ENCODE measurements at regions not wholly inside any gene's neighbourhood (a gene's known extent, or its start where the extent isn't known, plus 50 kb on each side); places are given as distances from the start of the nearest gene placed in this dataset.

GRCh38 chr1:79322511-79323027, 316.0 kb upstream of the ADGRL4 start:
- Histone ChIP-seq H2AFZ (ENCODE audit: low read depth, low read length) (no peak overlapping the region), H3K27ac (ENCODE audit: low read length) (no peak overlapping the region), H3K4me3 (ENCODE audit: low read length) (no peak overlapping the region), H3K36me3 (ENCODE audit: insufficient read depth, low read length) (no peaks in the 10 kb centered on the region), H3K9me3 (ENCODE audit: low read length) (no peaks in the 10 kb centered on the region), H3K27me3 (ENCODE audit: insufficient read depth, low read depth, low read length) (no peaks in the 10 kb centered on the region), H3K79me2 (replicated peaks; ENCODE audit: insufficient read depth, low read length) (no peaks in the 10 kb centered on the region), H3F3A (ENCODE audit: insufficient read depth, low read length, poor library complexity, severe bottlenecking) (no peaks in the 10 kb centered on the region), H4K20me1 (ENCODE audit: insufficient read depth) (no peaks in the 10 kb centered on the region), H3K4me2 (ENCODE audit: low read length) (no peak overlapping the region), H3K9ac (ENCODE audit: low read length) (no peak overlapping the region), H3K9me2 (ENCODE audit: insufficient read depth, low read length) (no peaks in the 10 kb centered on the region)
- TF ChIP-seq, protein P1, sequence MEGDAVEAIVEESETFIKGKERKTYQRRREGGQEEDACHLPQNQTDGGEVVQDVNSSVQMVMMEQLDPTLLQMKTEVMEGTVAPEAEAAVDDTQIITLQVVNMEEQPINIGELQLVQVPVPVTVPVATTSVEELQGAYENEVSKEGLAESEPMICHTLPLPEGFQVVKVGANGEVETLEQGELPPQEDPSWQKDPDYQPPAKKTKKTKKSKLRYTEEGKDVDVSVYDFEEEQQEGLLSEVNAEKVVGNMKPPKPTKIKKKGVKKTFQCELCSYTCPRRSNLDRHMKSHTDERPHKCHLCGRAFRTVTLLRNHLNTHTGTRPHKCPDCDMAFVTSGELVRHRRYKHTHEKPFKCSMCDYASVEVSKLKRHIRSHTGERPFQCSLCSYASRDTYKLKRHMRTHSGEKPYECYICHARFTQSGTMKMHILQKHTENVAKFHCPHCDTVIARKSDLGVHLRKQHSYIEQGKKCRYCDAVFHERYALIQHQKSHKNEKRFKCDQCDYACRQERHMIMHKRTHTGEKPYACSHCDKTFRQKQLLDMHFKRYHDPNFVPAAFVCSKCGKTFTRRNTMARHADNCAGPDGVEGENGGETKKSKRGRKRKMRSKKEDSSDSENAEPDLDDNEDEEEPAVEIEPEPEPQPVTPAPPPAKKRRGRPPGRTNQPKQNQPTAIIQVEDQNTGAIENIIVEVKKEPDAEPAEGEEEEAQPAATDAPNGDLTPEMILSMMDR (IDR thresholded peaks at IDR 0.05; ENCODE audit: poor library complexity, severe bottlenecking), result no peak
- no peak for TF ChIP-seq RAD21 (conservative IDR thresholded peaks at IDR 0.05)
- no peak for TF ChIP-seq POLR2AphosphoS5 (IDR thresholded peaks at IDR 0.05)
- no peak for TF ChIP-seq SMC3 (conservative IDR thresholded peaks at IDR 0.05; ENCODE audit: poor library complexity)
- TF ChIP-seq REST (IDR thresholded peaks at IDR 0.05; ENCODE audit: borderline replicate concordance), result no peak
- TF ChIP-seq EZH2 (IDR thresholded peaks at IDR 0.05; ENCODE audit: borderline replicate concordance, insufficient read depth, low read length, poor library complexity, severe bottlenecking), result no peak
- TF ChIP-seq MXI1 (conservative IDR thresholded peaks at IDR 0.05; ENCODE audit: poor library complexity, severe bottlenecking), result no peak
- TF ChIP-seq TAF1 (IDR thresholded peaks at IDR 0.05; ENCODE audit: low read depth), result no peak
- TF ChIP-seq EP300 (conservative IDR thresholded peaks at IDR 0.05; ENCODE audit: poor library complexity, severe bottlenecking), result no peak

GRCh38 chr1:79312438-79312837, 305.9 kb upstream of the ADGRL4 start:
- H3K36me3 ChIP-seq (ENCODE audit: insufficient read depth, low read length), result no peaks in the 10 kb centered on the region
- no peak overlapping the region for H3K9ac ChIP-seq (ENCODE audit: low read length)
- H3K27me3 ChIP-seq (ENCODE audit: insufficient read depth, low read depth, low read length), result no peaks in the 10 kb centered on the region
- H3F3A ChIP-seq (ENCODE audit: insufficient read depth, low read length, poor library complexity, severe bottlenecking), result no peaks in the 10 kb centered on the region
- TF ChIP-seq POLR2AphosphoS5 (IDR thresholded peaks at IDR 0.05), result no peak
- H4K20me1 ChIP-seq (ENCODE audit: insufficient read depth), result no peaks in the 10 kb centered on the region
- H3K79me2 ChIP-seq (replicated peaks; ENCODE audit: insufficient read depth, low read length), result no peaks in the 10 kb centered on the region
- H3K9me2 ChIP-seq (ENCODE audit: insufficient read depth, low read length), result no peaks in the 10 kb centered on the region
- H3K27ac ChIP-seq (ENCODE audit: low read length), result no peak overlapping the region
- no peak overlapping the region for H3K4me3 ChIP-seq (ENCODE audit: low read length)
- no peaks in the 10 kb centered on the region for H3K9me3 ChIP-seq (ENCODE audit: low read length)
- no peak overlapping the region for H3K4me2 ChIP-seq (ENCODE audit: low read length)
- H2AFZ ChIP-seq (ENCODE audit: low read depth, low read length), result no peak overlapping the region

GRCh38 chr1:79310609-79311008, 304.1 kb upstream of the ADGRL4 start:
- H3K4me2 ChIP-seq (ENCODE audit: low read length), result no peak overlapping the region
- H3K9me3 ChIP-seq (ENCODE audit: low read length), result no peaks in the 10 kb centered on the region
- no peaks in the 10 kb centered on the region for H3F3A ChIP-seq (ENCODE audit: insufficient read depth, low read length, poor library complexity, severe bottlenecking)
- H4K20me1 ChIP-seq (ENCODE audit: insufficient read depth), result no peaks in the 10 kb centered on the region
- no peaks in the 10 kb centered on the region for H3K27me3 ChIP-seq (ENCODE audit: insufficient read depth, low read depth, low read length)
- no peak overlapping the region for H3K4me3 ChIP-seq (ENCODE audit: low read length)
- no peak overlapping the region for H2AFZ ChIP-seq (ENCODE audit: low read depth, low read length)
- H3K36me3 ChIP-seq (ENCODE audit: insufficient read depth, low read length), result no peaks in the 10 kb centered on the region
- H3K79me2 ChIP-seq (replicated peaks; ENCODE audit: insufficient read depth, low read length), result no peaks in the 10 kb centered on the region
- no peak overlapping the region for H3K9ac ChIP-seq (ENCODE audit: low read length)
- no peak for TF ChIP-seq RAD21 (conservative IDR thresholded peaks at IDR 0.05)
- peak; percentile 39 for TF ChIP-seq POLR2AphosphoS5 (IDR thresholded peaks at IDR 0.05)
- H3K9me2 ChIP-seq (ENCODE audit: insufficient read depth, low read length), result no peaks in the 10 kb centered on the region
- peak overlapping the region; percentile 11 for H3K27ac ChIP-seq (ENCODE audit: low read length)

Data from neural cell (in vitro differentiated cells).